Choroid plexus epithelial cell (primary cell): ENCODE measurements at regions not wholly inside any gene's neighbourhood (a gene's known extent, or its start where the extent isn't known, plus 50 kb on each side); places are given as distances from the start of the nearest gene placed in this dataset.

Experiments
- DNase-seq: peaks from one replicate; pipeline ENCODE4 v3.0.0-alpha.2; 2010; ENCODE audit warnings: low read depth
- H3K4me3 ChIP-seq: 2 replicates; pipeline ENCODE4 v1.5.1; 2011; ENCODE audit warnings: low read depth, mild to moderate bottlenecking, control low read depth, low read length, moderate library complexity
- CTCF ChIP-seq: conservative IDR thresholded peaks from 2 replicates; pipeline ENCODE4 v1.5.1; 2011; ENCODE audit warnings: low read depth, mild to moderate bottlenecking, control low read depth, inconsistent platforms, low read length, moderate library complexity

GRCh38 chr11:115067471-115067870 is 389.1 kb downstream of the NXPE2 start:
- no peak overlapping the region for H3K4me3 ChIP-seq
- TF ChIP-seq CTCF, result no peak

GRCh38 chr11:115067900-115068530 is 389.7 kb downstream of the NXPE2 start:
- no peak for TF ChIP-seq CTCF
- H3K4me3 ChIP-seq, result no peak overlapping the region
- DNase-seq, result no peak

More at GRCh38 chr11:115067471-115067870, 389.1 kb downstream of the NXPE2 start:
- DNase-seq, result no peak

GRCh38 chr11:115069599-115069998 is 391.3 kb downstream of the NXPE2 start:
- no peak for DNase-seq
- TF ChIP-seq CTCF, result no peak
- H3K4me3 ChIP-seq, result no peak overlapping the region

GRCh38 chr11:115075356-115075755 is 397.0 kb downstream of the NXPE2 start:
- no peak overlapping the region for H3K4me3 ChIP-seq
- DNase-seq, result no peak
- no peak for TF ChIP-seq CTCF

- no peak overlapping the region for H3K4me3 ChIP-seq
- TF ChIP-seq CTCF, result no peak
- DNase-seq, result no peak
Observed at GRCh38 chr11:115077740-115078139, 399.4 kb downstream of the NXPE2 start.

- no peak overlapping the region for H3K4me3 ChIP-seq
- TF ChIP-seq CTCF, result no peak
- no peak for DNase-seq
Observed at GRCh38 chr11:115078461-115079438, 400.4 kb downstream of the NXPE2 start.
